Kidney (tissue), 13 donors: ENCODE measurements at regions not wholly inside any gene's neighbourhood (a gene's known extent, or its start where the extent isn't known, plus 50 kb on each side); places are given as distances from the start of the nearest gene placed in this dataset.
"Not testable (repeated sequence)": the region's sequence is repeated elsewhere in the genome, so short reads cannot be mapped to it uniquely, and the experiment has no call there.

ENCODE experiments used
- DNase-seq, 5 donors: peaks; one replicate each; pipeline ENCODE4 v3.0.0-alpha.2; 2013 to 2020
- FAIRE-seq: peaks from 2 replicates; lab custom pipeline; 2012; peaks lifted over from hg19 to GRCh38; lab: Jason Lieb, UNC
- H3K27ac ChIP-seq, 2 donors: one replicate each; pipeline ENCODE4 v1.7.0; 2013; ENCODE audit warnings: low read depth in 2 of 2, low read length in 2 of 2, inconsistent platforms in 1 of 2
- H3K27me3 ChIP-seq: one replicate; pipeline ENCODE4 v1.7.1; 2013; ENCODE audit warnings: low read length, inconsistent platforms; ENCODE audit not compliant: control insufficient read depth, insufficient read depth
- H3K36me3 ChIP-seq, 3 donors: one replicate each; pipeline versions ENCODE4 v1.7.0 to v1.7.1; 2013; ENCODE audit warnings: low read length in 3 of 3, control low read depth in 1 of 3, inconsistent platforms in 1 of 3; ENCODE audit not compliant: insufficient read depth in 3 of 3, control insufficient read depth in 2 of 3
- H3K4me1 ChIP-seq, 3 donors: one replicate each; pipeline versions ENCODE4 v1.7.0 to v1.7.1; 2013; ENCODE audit warnings: low read length in 3 of 3, inconsistent platforms in 1 of 3, low read depth in 1 of 3; ENCODE audit not compliant: control insufficient read depth in 2 of 3, insufficient read depth in 2 of 3
- H3K4me3 ChIP-seq, 3 donors: one replicate each; pipeline versions ENCODE4 v1.7.0 to v1.8.1; 2013; ENCODE audit warnings: low read length in 3 of 3, control low read depth in 1 of 3, inconsistent platforms in 1 of 3
- H3K9ac ChIP-seq, 3 donors: one replicate each; pipeline versions ENCODE4 v1.7.0 to v1.7.1; 2013; ENCODE audit warnings: low read length in 3 of 3, control low read depth in 1 of 3, inconsistent platforms in 1 of 3
- H3K9me3 ChIP-seq, 3 donors: one replicate each; pipeline versions ENCODE4 v1.7.0 to v1.7.1; 2013; ENCODE audit warnings: low read length in 3 of 3, control low read depth in 1 of 3, inconsistent platforms in 1 of 3; ENCODE audit not compliant: control insufficient read depth in 2 of 3, insufficient read depth in 1 of 3
- intact Hi-C: fragments of 100-400 bp; cut with DNase I; formaldehyde crosslinking; loops from one replicate; pipeline ENCODE4 v1.11.1; 2022
- TF ChIP-seq, protein P1 (sequence below): IDR thresholded peaks from 3 replicates; pipeline ENCODE4 v1.5.1; 2012; ENCODE audit warnings: mild to moderate bottlenecking, moderate library complexity, borderline replicate concordance; ENCODE audit not compliant: insufficient read depth; ENCODE audit errors: extremely low read depth
- donor health status: control.
- donor health status: control.
- donor health status: control.
- donor health status: control.
- donor health status: control.
- donor health status: DM: yes; HTN: yes; CAD: no.
- donor health status: Normal renal cell carcinoma (clear cell type).

DNA sequence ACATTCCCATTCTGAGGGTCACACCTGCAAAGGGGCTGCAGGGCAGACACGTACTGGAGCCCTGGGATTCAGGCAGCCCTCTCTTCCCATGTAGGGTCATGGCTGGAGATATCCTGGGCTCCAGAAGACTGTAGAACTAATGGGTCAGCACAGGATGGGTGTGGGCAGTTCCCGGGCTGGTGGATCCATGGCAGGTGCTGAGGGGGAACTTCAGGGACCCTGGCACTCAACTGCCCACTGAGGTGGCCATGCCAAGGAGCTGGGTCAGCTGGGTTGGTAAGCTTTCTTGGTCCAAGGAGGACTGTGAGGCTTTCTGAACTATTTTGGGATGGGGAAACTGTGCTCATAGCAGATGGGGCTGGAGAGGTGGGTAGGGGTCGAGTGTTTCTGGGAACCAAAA, 183.4 kb upstream of the RTL1 start:
- Histone ChIP-seq H3K27me3 (no peaks in the 10 kb centered on the region), H3K36me3 (no peaks in the 10 kb centered on the region), H3K9ac (no peak overlapping the region), H3K27ac (no peak overlapping the region), H3K9me3 (no peaks in the 10 kb centered on the region), H3K4me3 (no peak overlapping the region), H3K4me1 (no peaks in the 10 kb centered on the region)
- TF ChIP-seq, protein P1, sequence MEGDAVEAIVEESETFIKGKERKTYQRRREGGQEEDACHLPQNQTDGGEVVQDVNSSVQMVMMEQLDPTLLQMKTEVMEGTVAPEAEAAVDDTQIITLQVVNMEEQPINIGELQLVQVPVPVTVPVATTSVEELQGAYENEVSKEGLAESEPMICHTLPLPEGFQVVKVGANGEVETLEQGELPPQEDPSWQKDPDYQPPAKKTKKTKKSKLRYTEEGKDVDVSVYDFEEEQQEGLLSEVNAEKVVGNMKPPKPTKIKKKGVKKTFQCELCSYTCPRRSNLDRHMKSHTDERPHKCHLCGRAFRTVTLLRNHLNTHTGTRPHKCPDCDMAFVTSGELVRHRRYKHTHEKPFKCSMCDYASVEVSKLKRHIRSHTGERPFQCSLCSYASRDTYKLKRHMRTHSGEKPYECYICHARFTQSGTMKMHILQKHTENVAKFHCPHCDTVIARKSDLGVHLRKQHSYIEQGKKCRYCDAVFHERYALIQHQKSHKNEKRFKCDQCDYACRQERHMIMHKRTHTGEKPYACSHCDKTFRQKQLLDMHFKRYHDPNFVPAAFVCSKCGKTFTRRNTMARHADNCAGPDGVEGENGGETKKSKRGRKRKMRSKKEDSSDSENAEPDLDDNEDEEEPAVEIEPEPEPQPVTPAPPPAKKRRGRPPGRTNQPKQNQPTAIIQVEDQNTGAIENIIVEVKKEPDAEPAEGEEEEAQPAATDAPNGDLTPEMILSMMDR: no peak
- FAIRE-seq (no peak), DNase-seq (peak in 1 of 5 donors; percentile 31)
- intact Hi-C loops: no loop called here

DNA sequence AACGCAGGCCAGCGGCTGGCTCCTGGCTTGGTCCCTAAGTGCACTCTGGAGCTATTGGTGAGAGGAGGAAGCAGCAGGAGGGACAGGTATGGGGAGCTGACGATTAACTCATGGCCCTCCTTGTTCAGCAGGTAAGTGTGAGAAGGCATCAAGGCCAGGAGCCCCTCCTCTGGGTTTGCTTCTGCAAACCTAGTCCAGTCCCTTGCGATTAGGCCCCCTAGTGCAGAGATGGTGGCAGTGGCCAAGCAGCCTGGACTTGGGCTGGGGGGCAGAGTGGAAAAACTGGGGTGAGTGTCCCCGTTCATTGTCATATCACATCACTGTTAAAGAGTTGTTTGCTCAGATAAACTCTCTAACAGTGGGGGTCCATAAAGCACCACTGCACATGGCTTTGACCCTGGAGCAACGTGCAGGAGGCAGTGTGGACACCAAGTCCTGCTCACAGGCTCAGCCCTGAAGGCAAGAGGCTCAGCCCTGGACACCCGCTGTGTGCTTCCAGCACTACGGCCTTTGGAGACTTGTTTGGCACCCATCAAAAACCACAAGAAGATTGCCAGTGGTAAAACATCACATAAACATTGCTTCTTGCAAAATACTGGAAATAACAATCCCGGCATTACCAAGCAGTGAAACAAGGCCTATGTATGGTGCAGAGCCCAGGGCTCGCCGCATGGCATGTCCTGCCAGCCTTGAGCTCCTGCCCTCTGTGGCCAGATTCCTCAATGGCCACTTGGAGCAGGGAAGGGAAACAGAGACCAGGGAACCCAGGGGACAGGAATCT, 184.3 kb upstream of the RTL1 start:
- Histone ChIP-seq H3K27me3 (no peaks in the 10 kb centered on the region), H3K4me1 (no peaks in the 10 kb centered on the region), H3K9me3 (no peaks in the 10 kb centered on the region), H3K4me3 (no peak overlapping the region), H3K36me3 (no peaks in the 10 kb centered on the region), H3K27ac (no peak overlapping the region), H3K9ac (no peak overlapping the region)
- FAIRE-seq (no peak), DNase-seq (peak in 1 of 5 donors; percentile 24)
- intact Hi-C loops: no loop called here
- TF ChIP-seq, protein P1: no peak

DNA sequence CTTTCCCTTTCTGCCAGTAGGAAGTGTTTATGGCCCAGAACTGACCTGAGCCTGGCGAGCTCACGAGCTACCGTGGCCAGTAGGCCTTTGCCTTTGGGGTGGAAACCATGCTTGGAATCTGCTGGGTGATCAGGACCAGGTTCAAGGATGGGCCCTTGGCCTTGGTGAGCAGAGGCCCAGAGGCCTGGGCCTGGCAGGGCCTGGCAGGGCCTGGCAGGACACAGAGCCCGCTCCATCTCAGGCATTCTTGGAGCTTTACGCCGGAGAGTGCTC, 184.8 kb upstream of the RTL1 start:
- TF ChIP-seq, protein P1: no peak
- no peak for FAIRE-seq
- Histone ChIP-seq H3K9me3 (no peaks in the 10 kb centered on the region), H3K4me3 (no peak overlapping the region), H3K27ac (no peak overlapping the region), H3K4me1 (no peaks in the 10 kb centered on the region), H3K27me3 (no peaks in the 10 kb centered on the region), H3K36me3 (no peaks in the 10 kb centered on the region), H3K9ac (no peak overlapping the region)
- DNase-seq: peak in 1 of 5 donors; percentile 37
- intact Hi-C loops: no loop called here

DNA sequence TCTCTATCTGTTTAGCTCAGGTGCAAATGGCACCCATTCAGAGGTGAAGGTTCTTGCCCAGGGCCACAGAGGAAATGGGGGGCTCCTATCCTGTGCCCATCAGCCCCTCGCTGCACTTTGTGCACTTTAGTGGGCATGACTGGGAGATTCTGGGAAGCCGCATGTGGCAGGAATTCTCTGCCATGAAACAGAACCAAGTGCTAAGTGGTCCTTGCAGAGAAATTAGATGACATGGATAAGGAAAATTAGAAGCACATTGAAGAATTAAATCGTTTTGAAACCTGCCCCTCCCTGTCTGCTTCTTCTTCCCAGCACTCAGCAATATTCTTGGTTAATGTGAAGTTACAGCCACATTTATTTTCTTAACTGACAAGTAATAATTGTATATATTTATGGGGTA, 185.2 kb upstream of the RTL1 start:
- Histone ChIP-seq H3K9ac (no peak overlapping the region), H3K4me3 (no peak overlapping the region), H3K36me3 (no peaks in the 10 kb centered on the region), H3K27me3 (no peaks in the 10 kb centered on the region), H3K4me1 (no peaks in the 10 kb centered on the region), H3K27ac (no peak overlapping the region), H3K9me3 (no peaks in the 10 kb centered on the region)
- DNase-seq: peak in 1 of 5 donors; percentile 15
- intact Hi-C loops: no loop called here
- TF ChIP-seq, protein P1: no peak
- FAIRE-seq: no peak

DNA sequence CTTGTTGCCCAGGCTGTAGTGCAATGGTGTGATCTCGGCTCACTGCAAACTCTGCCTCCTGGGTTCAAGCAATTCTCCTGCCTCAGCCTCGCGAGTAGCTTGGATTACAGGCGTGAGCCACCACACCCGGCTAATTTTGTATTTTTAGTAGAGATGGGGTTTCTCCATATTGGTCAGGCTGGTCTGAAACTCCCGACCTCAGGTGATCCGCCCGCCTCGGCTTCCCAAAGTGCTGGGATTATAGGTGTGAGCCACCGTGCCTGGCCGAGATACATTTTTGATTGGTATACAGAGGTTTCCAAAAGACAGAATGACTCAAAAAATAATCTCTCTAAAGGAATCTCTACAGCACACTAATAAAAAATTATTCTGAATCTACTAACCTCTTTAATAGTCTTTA, 187.0 kb upstream of the RTL1 start:
- not testable (repeated sequence) for H3K9me3 ChIP-seq, H3K9ac ChIP-seq
- DNase-seq: peak in 1 of 5 donors; percentile 37

More for the DNA sequence above, 187.0 kb upstream of the RTL1 start:
- FAIRE-seq, H3K27me3 ChIP-seq, H3K27ac ChIP-seq, H3K4me1 ChIP-seq, H3K36me3 ChIP-seq, intact Hi-C loops, H3K4me3 ChIP-seq: not testable (repeated sequence)
